Gastroesophageal sphincter (tissue), 4 donors: ENCODE measurements at regions not wholly inside any gene's neighbourhood (a gene's known extent, or its start where the extent isn't known, plus 50 kb on each side); places are given as distances from the start of the nearest gene placed in this dataset.

Source experiments
- ATAC-seq: fragments of 150-250 bp; one replicate; pipeline ENCODE4 v1.9.1; 2016; ENCODE audit warnings: mild to moderate bottlenecking, moderate library complexity
- H3K27ac ChIP-seq, 4 donors: fragments of 200-600 bp; sonication (generic) in 3 of 4; 1 replicate in 3 of 4; 2 replicates in 1 of 4; pipeline ENCODE4 v1.5.1; 2016 to 2019
- H3K27me3 ChIP-seq: fragments of 200-600 bp; sonication (generic); one replicate; pipeline ENCODE4 v1.5.1; 2019
- H3K36me3 ChIP-seq, 2 donors: fragments of 200-600 bp; sonication (generic); one replicate each; pipeline ENCODE4 v1.5.1; 2019; ENCODE audit warnings: control low read depth in 1 of 2
- H3K4me1 ChIP-seq, 3 donors: fragments of 200-600 bp; sonication (generic); 1 replicate in 2 of 3; 2 replicates in 1 of 3; pipeline ENCODE4 v1.5.1; 2016 to 2019; ENCODE audit warnings: control low read depth in 2 of 3
- H3K4me3 ChIP-seq, 2 donors: fragments of 200-600 bp; sonication (generic); one replicate each; pipeline ENCODE4 v1.5.1; 2019; ENCODE audit warnings: mild to moderate bottlenecking in 1 of 2, moderate library complexity in 1 of 2
- H3K9me3 ChIP-seq, 3 donors: fragments of 200-600 bp; sonication (generic); one replicate each; pipeline ENCODE4 v1.5.1; 2017 to 2019; ENCODE audit warnings: control low read depth in 2 of 3
- EP300 ChIP-seq: sonication (generic); formaldehyde crosslinking; IDR thresholded peaks from one replicate; pipeline ENCODE4 v1.6.1; 2017; ENCODE audit warnings: antibody characterized with exemption, mild to moderate bottlenecking
- POLR2A ChIP-seq, 2 donors: fragments of 450-650 bp; IDR thresholded peaks; one replicate each; pipeline ENCODE4 v1.6.1; 2017; ENCODE audit warnings: antibody characterized with exemption in 2 of 2, mild to moderate bottlenecking in 2 of 2, moderate library complexity in 1 of 2
- POLR2AphosphoS5 ChIP-seq: sonication (generic); formaldehyde crosslinking; IDR thresholded peaks from one replicate; pipeline ENCODE4 v1.6.1; 2017; ENCODE audit warnings: antibody characterized with exemption
- WGBS, 2 donors: methylation state at CpG; one replicate each; pipeline ENCODE4 v1.1.5; 2018; ENCODE audit warnings: low coverage in 1 of 2; 5-methylcytosine and 5-hydroxymethylcytosine counted together
- TF ChIP-seq, protein P1 (sequence below), 4 experiments: fragments of 200-600 bp in 2 of 4; fragments of 450-650 bp in 2 of 4; sonication (generic) in 1 of 4; IDR thresholded peaks; one replicate each; pipeline ENCODE4 v1.5.1; 2017 to 2019; ENCODE audit warnings: antibody characterized with exemption in 4 of 4, mild to moderate bottlenecking in 2 of 4, moderate library complexity in 2 of 4

DNA sequence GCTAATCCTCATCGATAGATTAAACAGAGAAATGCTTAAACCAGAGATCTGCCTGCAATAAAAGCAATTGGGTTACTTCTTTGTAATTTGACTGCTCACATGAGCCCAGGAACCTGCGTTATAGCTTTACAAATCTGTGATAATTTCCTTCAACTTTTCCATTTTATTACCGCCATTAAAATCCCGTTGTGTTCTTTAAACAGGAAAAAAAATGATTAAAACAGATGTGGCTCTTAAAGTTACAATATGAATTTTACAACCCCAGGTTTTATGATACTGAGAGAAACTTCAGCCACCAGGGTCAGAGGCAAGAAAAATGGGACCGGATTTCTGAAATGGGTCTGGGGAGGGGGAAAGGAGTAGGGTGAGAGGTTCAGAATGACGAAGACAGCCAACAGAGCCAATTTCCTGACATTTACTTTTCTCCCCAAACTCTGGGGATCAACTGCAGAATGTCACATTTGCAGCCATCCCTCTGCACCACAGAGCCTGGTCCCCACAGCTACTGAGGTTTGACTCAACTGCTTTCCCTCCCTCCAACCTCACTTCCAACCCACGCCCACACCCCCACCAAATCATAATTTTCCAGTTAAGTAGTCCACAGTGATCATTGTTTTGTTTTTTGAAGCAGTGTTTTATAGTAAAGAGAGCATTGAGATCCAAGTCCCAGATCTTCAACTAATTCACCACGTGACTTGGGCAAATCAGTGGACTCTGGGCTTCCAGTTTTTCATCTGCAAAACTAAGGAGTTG, 77.6 kb upstream of the EYA2 start:
- Histone ChIP-seq H3K36me3 (no peaks in the 10 kb centered on the region), H3K4me3 (no peak overlapping the region), H3K27me3 (peaks cover 70% of the 10 kb centered on the region), H3K9me3 (peaks cover 0 to 8% (median 0%) of the 10 kb centered on the region in 3 donors), H3K4me1 (no peaks in the 10 kb centered on the region), H3K27ac (no peak overlapping the region)
- no peak for ATAC-seq
- 40 to 47% methylated on average over 7 to 8 of the region's 8 CpGs for WGBS, 2 donors
- no peak for TF ChIP-seq POLR2A (IDR thresholded peaks at IDR 0.05)
- TF ChIP-seq EP300: no peak
- TF ChIP-seq, protein P1, sequence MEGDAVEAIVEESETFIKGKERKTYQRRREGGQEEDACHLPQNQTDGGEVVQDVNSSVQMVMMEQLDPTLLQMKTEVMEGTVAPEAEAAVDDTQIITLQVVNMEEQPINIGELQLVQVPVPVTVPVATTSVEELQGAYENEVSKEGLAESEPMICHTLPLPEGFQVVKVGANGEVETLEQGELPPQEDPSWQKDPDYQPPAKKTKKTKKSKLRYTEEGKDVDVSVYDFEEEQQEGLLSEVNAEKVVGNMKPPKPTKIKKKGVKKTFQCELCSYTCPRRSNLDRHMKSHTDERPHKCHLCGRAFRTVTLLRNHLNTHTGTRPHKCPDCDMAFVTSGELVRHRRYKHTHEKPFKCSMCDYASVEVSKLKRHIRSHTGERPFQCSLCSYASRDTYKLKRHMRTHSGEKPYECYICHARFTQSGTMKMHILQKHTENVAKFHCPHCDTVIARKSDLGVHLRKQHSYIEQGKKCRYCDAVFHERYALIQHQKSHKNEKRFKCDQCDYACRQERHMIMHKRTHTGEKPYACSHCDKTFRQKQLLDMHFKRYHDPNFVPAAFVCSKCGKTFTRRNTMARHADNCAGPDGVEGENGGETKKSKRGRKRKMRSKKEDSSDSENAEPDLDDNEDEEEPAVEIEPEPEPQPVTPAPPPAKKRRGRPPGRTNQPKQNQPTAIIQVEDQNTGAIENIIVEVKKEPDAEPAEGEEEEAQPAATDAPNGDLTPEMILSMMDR (IDR thresholded peaks at IDR 0.05): no peak
- TF ChIP-seq POLR2AphosphoS5: no peak

DNA sequence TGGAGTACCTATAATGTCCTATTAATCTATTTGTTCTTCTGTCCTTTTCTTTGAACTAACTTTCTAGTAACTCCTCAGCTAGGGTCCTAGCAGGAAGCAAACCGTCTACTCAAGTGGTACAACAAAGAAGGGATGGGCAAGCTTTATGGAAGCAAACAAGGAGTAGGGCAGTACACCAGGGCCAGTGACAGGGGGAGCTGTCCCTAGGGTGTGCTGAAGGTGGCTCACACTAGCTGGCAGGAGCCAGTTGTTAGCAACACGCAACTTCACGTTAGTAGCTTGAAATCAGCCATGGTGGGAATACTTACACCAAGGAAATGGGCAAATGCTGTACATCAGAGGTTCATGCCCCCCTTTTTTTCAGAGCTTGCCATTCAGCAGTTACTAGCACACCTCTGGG, 74.0 kb upstream of the EYA2 start:
- H3K27ac ChIP-seq: no peak overlapping the region
- no peak for ATAC-seq
- no peak overlapping the region for H3K4me3 ChIP-seq
- peaks cover 43% of the 10 kb centered on the region for H3K27me3 ChIP-seq
- TF ChIP-seq POLR2A (IDR thresholded peaks at IDR 0.05) (no peak), POLR2AphosphoS5 (no peak), EP300 (no peak)
- TF ChIP-seq, protein P1 (IDR thresholded peaks at IDR 0.05): no peak
- 68 to 83% methylated on average over 3 of the region's 3 CpGs for WGBS, 2 donors
- no peaks in the 10 kb centered on the region for H3K4me1 ChIP-seq
- H3K36me3 ChIP-seq: no peaks in the 10 kb centered on the region
- H3K9me3 ChIP-seq: peaks cover 0 to 14% (median 0%) of the 10 kb centered on the region in 3 donors

DNA sequence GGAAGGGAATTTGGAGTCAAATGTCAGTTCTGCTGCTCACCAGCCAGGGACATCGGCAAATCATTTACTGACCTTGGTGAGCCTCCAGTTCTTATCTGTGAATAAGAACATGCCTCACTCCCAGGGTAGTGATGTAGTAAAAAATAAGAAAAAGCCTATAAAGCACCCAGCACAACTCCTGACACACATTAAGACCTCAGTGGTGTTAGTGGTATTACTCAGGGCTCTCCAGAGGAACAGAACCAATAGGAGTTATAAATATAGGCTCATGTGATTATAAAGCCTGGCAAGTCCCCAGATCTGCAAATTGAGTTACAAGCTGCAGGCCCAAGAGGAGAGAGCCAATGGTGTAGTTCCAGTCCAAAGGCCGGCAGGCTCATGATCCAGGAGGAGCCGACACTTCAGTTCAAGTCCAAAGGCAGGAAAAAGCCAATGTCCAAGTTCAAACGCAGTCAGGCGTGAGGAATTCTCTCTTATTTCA, 71.3 kb upstream of the EYA2 start:
- Histone ChIP-seq H3K9me3 (peaks cover 0 to 6% (median 0%) of the 10 kb centered on the region in 3 donors), H3K4me3 (no peak overlapping the region), H3K4me1 (no peaks in the 10 kb centered on the region), H3K27ac (no peak overlapping the region), H3K36me3 (no peaks in the 10 kb centered on the region), H3K27me3 (peaks cover 31% of the 10 kb centered on the region)
- TF ChIP-seq EP300: no peak
- TF ChIP-seq, protein P1 (IDR thresholded peaks at IDR 0.05): no peak
- no peak for TF ChIP-seq POLR2A (IDR thresholded peaks at IDR 0.05)
- TF ChIP-seq POLR2AphosphoS5: no peak
- 55 to 76% methylated on average over 3 to 5 of the region's 5 CpGs for WGBS, 2 donors
- no peak for ATAC-seq

DNA sequence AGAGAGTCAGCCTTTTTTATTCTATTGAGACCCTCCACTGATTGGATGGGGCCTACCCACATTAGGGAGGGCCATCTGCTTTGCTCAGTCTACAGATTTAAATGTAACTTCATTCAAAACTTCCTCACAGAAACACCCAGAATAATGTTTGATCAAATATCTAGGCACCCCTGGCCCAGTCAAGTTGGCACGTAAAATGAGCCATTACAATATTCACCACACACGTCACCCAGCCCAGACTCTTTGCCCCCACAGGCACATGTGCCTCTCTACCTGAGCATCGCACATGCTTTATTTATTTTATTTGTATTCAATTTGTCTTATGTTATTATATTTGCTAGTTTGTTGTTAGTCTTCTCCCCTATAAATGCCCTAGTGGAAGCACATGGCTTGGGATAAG, 70.9 kb upstream of the EYA2 start:
- H3K27me3 ChIP-seq: peaks cover 31% of the 10 kb centered on the region
- WGBS, 2 donors: 67 to 87% methylated on average over 2 to 3 of the region's 3 CpGs
- peaks cover 0 to 6% (median 0%) of the 10 kb centered on the region in 3 donors for H3K9me3 ChIP-seq
- no peaks in the 10 kb centered on the region for H3K36me3 ChIP-seq
- no peak overlapping the region for H3K27ac ChIP-seq
- TF ChIP-seq, protein P1 (IDR thresholded peaks at IDR 0.05): no peak
- TF ChIP-seq POLR2AphosphoS5 (no peak), EP300 (no peak), POLR2A (IDR thresholded peaks at IDR 0.05) (no peak)
- no peaks in the 10 kb centered on the region for H3K4me1 ChIP-seq
- ATAC-seq: no peak
- H3K4me3 ChIP-seq: no peak overlapping the region
